Stimulated activated CD4-positive, alpha-beta T cell treated with anti-CD3 and anti-CD28 coated beads, Interleukin-4, amount 100 ng/mL, for 1 hour (primary cell): ENCODE measurements at regions not wholly inside any gene's neighbourhood (a gene's known extent, or its start where the extent isn't known, plus 50 kb on each side); places are given as distances from the start of the nearest gene placed in this dataset.
"Not testable (repeated sequence)": the region's sequence is repeated elsewhere in the genome, so short reads cannot be mapped to it uniquely, and the experiment has no call there.

Experiments
- DNase-seq: peaks from one replicate; pipeline ENCODE4 v3.0.0-alpha.2; 2020

DNA sequence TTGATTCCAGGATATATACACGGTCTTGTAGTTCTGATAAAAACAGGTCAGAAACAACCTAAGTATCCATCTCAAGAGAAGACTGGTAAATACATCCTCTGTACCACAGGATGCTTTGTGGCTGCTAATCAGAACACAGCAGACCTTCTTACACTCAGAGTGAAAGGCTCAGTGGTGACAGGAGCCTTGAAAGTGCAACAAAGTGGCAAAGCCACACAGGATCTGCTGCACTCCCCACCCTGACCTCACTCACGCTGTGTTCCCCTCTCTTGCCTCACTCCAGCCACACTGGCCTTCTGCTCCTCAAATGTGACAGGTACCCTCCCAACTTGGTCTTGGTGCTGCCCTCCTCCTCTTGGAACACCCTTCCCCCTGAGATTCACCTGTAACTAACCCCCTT, 98.1 kb upstream of the GRIP1 start:
- DNase-seq: no peak

DNA sequence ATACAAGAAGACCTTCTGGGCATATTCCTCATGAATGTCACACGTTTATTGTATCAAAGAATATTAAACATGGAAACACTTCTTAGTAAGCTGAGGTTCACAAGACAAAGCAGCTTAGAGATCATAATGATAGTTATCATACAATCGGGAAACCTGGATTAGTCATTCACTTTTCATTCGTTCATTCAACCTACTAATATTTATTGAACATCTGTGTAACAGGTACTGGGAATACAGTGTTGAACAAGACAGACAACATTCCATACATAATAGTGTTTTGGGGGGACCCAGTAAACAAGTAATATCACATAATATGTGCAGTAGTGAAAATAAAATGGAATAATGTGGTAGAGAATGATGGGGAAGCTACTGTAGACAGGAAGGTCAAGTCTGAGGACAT, 100.6 kb upstream of the GRIP1 start:
- DNase-seq: no peak

DNA sequence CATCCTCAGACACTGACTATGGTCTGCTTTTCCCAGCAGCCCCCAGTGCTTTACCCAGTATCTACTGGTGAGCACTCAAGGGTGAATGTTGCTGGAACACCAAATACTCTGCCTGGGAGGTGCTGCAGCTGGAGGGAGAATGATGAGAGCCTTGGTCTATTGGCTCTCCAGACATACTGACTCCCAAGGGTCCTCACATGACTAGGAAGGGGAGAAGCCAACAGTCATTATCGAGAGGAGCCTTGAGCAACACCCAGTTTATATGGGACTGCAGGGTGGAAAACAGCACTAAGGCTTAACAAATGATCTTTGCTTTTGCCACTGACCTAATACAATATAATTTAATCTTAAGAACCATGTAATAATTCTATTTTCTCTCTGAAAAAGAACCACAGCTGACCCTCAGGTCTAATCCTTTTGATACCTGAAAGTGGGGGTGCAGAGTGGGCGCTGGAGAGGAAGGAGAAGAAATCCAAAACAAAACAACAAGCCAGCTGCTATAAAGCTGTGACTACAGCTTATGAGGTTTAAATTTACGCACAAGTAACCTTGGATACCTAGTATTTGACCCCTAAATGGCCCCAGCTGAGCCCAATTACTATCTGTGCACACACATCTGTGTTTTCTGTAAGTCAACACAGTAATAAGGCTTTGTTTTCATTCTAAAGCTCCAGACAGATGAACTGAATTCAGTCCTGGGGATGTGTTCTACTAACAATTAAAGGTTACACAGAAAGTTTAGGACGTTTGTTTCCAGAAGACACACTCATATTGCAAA, 107.8 kb upstream of the GRIP1 start:
- no peak for DNase-seq

DNA sequence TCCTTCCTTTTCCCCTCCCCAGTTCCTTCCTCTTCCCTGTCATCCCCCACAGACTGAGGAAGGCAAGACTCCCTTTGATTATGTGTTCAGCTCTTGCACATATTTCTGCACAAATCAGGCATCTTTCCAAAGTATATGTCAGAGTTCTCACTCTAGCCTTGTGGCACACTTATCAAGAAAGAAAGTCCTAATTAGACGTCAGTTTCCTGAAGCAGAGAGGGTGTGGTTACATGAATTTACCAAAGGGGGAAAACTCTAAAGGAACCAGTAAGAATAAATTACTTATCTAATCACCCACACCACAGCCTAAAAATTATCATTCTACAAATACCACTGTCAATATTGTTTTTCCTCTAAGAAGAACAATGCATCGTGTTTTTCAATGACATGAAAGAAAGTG, 120.7 kb upstream of the GRIP1 start:
- no peak for DNase-seq

DNA sequence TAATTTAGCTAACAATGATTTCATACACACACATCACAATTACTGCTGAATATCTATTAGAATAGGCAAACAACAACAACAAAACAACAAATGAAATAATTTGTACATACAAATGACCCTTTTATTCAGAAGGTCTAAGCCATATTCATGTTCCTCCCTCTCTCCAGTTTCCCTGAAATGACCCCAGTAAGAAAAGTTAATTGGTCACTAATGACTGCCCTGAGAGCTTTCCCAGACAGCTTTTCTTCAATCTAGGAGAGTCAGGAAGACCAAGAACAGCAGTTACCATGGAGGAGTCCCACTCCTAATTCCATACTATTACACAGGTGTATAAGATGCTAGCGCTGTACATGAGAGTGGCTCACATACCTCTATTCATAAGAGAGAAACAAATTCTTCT, 121.2 kb upstream of the GRIP1 start:
- DNase-seq: no peak

DNA sequence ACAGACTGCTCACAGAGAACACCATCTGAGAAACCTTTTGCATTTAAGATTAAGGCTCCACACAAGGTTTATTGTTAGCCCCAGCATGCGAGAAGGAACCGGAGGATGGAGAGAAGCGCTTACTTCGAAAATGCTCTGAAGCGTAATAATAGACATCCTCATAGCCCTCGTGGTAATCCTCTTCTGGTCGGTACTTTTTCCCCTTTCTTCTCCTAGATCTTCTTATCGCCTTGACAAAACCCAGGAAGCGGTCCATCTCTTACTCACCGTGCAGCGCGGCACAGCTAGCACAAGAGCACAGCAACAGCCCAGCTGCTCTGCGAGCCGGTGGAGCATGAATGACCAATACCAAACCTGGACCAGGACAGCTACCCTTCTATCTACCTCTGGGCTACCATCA, 125.1 kb upstream of the GRIP1 start:
- DNase-seq: no peak

DNA sequence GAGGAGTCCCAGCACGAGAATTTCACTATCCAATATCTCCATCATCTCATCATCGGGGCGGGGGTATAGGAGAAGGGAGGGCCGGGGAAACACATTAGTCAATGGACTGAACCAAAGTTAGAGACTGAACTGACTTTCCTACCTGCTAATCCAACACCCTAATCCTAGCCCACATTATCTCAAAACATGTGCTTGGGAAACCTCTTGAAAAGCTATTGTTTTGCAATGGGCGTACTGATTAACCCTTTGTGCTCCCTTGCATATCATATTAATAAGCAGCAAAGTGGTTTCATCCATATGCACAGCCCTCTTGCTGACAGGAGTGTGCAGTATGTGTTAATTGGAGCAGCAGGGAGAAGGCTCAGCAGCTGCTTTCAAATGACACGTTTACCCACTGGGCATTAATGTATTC, 125.7 kb upstream of the GRIP1 start:
- no peak for DNase-seq

DNA sequence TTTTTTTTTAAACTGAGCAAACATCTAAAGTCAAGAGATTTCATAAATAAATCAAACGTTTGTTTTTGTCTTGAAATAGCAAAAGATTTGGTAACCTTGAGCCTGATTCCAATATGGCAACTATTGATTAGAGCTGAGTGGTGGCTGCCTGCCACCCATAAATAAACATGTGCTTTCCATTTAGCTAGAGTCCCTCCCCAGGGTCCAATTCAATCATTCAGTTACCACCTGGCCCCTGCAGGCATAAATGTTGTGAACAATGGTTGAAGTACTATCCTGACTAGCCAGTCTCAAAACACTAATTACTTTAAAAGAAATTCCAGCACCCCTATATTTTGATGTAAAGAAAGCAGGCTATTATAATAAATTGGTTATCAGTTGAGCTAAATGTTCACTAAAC, 129.7 kb upstream of the GRIP1 start:
- DNase-seq: no peak

DNA sequence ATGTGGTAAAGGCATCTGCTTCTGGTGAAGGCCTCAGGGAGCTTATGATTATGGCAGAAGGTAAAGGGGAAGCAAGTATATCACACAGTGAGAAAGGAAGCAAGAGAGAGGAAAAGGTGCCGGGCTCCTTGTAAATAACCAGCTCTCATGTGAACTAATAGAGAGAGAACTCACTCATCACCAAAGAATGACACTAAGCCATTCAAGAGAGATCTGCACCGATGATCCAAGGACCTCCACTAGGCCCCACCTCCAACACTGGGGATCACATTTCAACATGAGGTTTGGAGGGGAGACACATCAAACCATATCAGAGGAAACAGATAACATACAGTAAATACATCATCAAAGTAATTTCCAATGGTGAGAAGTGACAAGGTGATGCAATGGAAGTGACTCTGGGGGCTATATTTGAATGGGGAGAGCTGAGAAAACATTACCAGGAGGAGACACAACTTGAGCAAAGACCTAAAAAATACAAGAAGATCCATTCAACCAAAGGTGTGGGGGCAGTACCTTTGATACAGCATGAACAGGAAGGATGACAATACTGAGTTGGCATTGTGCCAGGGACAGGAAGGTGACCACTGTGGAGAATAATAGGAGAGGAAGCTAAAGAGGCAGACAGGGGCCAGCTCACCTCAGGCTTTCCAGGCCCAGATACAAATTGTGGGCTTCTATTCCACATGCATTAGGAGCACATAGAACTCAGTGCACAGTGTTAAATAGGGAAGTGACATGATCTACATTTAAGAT, 134.4 kb upstream of the GRIP1 start:
- peak; percentile 2 for DNase-seq

DNA sequence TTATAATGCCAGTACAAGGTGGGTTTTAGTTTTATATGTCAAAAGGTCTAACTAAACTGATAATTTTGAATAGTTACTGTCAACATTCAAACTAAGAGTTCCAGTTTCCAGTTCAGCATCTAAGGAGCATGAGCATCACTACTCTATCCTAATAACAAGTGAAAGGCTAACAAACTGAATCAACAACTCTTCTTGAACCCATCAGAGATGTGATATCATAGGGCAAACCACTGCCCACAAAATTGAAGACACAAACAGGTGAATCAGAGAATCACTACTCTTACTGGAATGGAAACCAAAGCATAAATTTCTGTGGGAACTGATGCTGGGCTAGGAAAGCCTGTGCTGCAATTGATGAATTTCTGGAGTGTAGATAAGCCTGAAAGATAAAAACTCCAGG, 140.7 kb upstream of the GRIP1 start:
- no peak for DNase-seq

DNA sequence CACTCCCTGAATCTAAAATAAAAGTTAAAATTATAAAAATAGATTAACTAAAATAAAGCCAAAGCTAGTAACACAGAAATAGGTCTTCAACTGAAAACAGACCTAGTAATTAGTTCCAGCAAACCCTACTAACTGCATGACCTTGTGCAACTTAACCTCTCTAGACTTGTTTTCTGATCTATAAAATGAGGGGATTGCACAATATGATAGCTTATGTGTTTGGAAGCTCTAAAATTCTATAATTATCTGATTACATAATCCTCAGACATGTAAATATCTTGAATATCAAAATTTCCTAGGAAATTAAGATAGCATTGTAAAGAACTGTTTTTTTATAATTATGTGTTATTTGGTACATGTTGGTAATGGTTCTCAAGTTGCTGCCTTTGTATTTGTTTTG, 144.1 kb upstream of the GRIP1 start:
- DNase-seq: no peak

DNA sequence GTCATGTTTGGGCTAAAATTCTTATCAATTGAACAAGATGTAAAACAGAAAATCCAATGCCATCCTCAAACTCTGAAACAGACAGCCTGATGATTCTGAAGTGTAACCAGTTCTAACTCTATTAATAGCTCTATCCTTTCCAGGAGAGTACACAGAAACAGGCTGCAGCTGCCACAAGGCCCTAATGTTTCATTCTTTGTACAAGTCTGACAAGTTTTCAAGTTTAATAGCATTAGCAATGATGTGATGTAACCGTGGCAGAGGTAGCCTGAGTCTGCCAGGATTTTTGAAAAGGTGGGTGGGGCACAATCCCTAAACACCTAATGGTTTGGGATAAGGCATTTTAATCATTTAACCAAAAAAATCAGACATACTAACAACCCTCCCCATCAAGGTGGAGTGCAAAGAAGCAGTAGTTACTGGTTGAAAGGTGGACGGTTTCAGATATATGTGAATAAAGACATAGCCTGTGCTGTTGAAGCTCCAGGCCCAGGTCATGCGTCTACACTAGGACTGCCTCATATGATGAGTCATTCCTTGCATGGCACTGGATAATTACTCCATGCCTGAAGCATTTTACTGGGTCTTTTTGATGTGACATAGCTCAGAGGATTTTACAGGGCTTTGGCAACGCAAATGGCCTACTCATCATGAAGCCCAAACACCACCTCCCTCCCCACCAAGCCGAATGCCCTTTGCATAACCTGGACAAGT, 145.1 kb upstream of the GRIP1 start:
- DNase-seq: no peak

DNA sequence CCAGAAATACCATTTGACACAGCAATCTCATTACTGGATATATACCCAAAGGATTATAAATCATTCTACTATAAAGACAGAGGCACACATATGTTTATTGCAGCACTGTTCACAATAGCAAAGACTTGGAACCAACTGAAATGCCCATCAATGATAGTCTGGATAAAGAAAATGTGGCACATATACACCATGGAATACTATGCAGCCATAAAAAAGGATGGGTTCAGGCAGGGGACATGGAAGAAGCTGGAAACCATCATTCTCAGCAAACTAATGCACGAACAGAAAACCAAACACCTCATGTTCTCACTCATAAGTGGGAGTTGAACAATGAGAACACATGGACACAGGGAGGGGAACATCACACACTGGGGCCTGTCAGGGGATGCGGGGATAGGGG, 147.0 kb upstream of the GRIP1 start:
- DNase-seq: not testable (repeated sequence)

DNA sequence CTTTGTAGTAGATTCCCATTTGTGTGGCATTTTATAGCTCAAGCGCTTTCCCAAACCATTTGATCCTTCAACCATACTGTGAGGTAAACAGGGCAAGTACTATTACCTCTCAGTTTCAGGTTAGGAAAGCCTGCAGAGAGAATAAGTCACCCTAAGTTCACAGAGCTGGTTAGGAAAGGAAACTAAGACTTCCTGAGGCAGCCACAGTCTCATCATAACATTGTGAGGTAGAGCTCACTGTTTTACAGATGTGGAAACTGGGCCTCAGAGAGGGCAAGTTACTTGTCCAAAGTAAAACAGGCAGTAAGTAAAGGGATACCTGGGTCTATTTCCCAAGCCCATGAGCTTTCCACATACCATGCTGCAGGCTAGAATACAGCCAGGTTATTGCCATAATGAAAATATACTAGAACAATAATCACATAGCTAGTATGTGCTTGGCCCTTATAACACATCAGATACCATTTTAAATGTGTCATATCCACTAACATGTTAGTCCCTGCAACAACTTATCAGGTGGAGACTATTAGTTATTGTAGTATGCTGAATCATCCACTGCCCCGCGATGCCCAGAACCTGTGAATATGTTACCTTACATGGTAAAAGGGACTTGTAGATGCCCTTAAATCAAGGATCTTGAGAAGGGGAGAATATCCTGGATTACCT, 150.9 kb upstream of the GRIP1 start:
- DNase-seq: no peak

DNA sequence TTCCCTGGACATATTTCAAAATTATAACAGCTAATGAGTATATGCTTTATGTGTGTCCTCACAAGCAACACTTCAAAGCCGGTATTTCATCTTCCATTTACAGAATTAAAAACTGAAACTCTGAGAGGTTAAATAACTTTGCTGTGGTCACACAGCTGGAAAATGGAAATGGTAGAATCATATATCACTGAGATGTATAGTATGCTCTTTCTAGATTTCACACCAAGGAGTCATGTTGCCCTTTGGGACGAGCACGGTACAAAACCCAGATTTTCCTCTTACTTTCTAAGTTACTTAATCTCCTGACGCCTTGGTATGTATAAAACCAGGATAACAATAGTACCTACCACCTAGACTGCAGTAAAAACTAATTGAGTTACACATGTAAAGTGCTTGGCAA, 152.6 kb upstream of the GRIP1 start:
- DNase-seq: no peak

DNA sequence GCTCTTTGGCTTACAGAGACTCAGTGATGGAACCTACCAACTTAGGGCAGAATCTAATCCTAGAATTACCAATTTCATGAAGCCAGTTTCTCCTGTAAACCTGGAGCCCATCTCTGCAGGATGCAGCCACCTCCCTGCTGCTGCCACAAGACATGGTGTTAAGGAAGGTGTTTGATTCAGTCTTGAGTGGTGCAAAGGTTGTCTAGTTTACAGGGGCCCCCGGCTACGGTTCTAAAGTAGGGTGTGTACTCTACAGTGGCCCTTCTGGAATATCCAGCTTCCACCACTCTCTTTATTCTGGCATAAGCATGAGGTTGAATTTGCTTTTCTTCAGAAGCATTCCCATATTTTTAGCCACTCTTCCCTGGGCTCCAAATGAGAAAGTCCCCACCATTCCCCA, 154.1 kb upstream of the GRIP1 start:
- no peak for DNase-seq

DNA sequence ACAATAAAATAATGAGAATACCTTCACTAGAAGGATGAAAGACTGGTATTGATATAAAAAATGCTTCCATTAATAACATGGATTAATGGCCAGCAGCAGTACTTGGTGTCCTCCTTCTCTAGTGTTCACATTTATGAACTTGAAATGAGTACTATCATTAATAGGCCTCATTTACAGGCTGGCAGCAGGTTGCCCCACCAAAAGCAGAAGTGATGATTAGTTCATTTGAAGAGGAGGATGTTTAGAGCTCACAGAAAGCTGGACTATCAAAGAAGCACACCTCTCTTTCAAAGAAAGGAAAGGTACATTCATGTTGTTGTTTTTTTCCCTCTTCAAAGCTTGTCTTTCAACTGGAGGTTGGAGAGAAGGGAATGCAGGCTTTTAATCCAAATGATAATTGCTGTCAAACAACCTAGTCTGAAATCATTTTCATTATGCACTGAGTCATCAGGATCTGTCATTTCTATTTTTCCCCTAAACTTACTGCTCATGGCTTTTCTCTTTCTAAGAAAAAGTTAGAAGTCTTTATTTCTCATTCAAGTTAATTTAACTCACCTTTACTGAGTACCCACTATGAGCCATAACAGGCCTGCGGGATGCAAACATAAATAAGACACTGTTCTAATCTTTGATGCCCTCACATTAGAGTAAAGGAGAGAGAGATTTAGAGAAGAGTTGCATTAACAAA, 157.9 kb upstream of the GRIP1 start:
- no peak for DNase-seq

DNA sequence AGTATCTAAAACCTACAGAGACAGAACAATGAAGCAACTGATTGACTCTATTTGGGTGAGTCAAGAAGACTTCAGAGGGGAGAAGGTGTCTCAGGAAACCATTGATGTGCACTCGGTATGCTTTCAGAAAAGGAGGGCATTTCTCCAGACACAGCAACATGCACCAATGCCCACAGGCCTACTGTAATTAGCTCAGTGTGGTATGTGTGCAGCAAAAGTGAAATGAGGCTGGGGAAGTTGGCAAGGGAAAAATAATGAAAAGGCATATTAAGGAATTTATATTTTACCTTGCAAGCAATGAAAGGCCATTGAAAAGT, 158.4 kb upstream of the GRIP1 start:
- DNase-seq: no peak

DNA sequence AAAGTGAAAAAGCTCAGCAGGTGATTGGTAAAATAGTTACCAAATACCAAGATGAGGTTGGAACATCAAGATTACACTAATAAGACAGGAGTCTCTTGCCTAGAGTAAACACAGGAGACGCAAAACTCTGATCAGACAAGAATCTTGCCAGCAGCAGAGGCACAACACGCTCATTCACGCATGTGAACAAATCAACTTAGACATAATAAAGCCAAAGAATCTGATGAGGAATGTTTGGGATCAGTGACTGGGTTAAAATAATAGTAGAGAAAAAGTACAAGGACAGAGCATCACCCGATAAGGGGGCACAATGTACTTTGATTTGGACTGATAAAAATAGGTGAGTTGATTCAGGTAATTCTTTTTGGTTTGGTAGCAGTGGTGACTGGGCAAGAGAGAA, 159.5 kb upstream of the GRIP1 start:
- no peak for DNase-seq

DNA sequence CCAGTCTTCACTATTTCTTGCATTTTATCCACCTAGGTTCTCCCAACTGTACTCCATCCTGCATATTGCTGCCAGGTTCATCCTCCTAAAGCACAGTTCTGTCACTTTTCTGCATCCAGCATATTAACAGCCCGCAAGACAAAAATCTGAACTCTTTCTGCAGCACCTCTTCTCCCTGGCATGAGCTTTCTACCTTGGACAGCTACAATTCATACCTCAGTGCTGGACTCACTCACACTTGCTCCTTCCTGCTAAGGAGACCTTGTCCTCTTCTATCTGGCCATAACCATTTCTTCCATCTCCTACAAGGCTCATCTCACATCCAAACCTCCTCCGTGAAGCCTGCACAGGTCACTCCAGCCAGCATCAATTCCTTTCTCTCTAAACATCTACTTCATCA, 170.1 kb upstream of the GRIP1 start:
- DNase-seq: no peak

DNA sequence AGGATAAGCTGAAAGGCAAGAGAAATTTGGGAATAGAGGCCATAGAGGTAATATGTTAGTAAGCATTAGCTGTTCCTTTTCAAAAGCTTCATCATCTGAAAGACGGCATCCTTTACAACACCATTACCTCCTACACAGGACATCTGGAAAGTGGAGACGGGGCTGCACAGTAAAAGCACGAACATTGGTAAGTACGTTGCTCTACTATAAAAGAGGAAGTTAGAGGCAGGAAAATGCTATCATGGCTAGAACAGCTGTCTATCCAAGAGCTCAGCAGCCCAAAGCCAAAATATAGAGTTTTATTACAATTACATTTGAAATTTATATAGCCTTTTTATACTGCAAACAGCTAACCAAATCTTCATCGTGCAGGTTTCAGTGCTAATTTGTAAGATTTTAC, 172.3 kb upstream of the GRIP1 start:
- DNase-seq: no peak

DNA sequence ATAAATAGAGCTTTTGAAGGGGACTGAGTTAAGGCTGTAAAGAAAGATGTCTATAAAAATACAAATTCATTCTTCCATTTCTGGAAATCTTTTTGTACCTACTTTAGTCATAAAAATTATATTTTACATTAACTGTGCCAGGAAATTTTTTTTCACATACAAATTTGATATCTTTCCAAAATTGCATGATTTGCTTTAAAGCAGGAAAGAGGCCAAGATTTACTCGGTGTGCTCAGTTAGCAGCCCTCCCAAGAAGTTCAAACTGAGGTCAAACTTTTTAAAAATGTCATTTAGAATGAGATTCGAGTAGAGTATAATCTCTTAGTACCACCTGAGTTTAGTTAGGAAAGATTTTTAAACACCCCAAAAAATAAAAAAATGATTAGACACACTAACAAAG, 173.2 kb upstream of the GRIP1 start:
- no peak for DNase-seq

DNA sequence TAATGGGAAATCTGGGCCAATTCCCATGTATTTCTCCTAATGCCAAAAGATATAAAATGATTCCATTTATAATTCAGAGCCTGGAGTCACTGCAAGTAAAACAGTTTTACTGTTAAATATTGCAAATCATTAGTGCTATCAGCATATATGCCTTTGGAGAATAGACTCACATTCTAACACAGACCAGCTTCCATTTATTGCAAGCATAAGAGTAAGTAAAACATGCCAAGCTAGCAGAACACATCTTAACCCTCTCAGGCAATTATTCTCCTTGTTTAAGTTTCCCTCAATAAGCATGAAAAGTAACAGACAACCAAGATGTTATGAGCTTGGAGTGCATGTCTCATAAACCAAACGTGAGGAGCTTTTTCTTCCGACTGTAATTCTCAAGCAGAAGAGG, 173.9 kb upstream of the GRIP1 start:
- no peak for DNase-seq
